Ishikawa (cell line): ENCODE measurements at regions not wholly inside any gene's neighbourhood (a gene's known extent, or its start where the extent isn't known, plus 50 kb on each side); places are given as distances from the start of the nearest gene placed in this dataset.
A peak's percentile ranks its signal among the peaks of the same experiment; 100 is the strongest.

Experiments
- CEBPB ChIP-seq: IDR thresholded peaks from 2 replicates; pipeline ENCODE4 v1.6.1; 2012
- CREB1 ChIP-seq: IDR thresholded peaks from 2 replicates; pipeline ENCODE4 v1.6.1; 2012; ENCODE audit warnings: low read depth
- EGR1 ChIP-seq: IDR thresholded peaks from 2 replicates; pipeline ENCODE4 v1.6.1; 2012
- EP300 ChIP-seq: IDR thresholded peaks from 2 replicates; pipeline ENCODE4 v1.6.1; 2012; ENCODE audit warnings: borderline replicate concordance
- FOXM1 ChIP-seq: IDR thresholded peaks from 2 replicates; pipeline ENCODE4 v1.6.1; 2012; ENCODE audit warnings: low read depth, borderline replicate concordance
- NFIC ChIP-seq: IDR thresholded peaks from 2 replicates; pipeline ENCODE4 v1.6.1; 2012
- RAD21 ChIP-seq: IDR thresholded peaks from 2 replicates; pipeline ENCODE4 v1.6.1; 2012; ENCODE audit warnings: low read depth
- TAF1 ChIP-seq: IDR thresholded peaks from 2 replicates; pipeline ENCODE4 v1.6.1; 2012; ENCODE audit warnings: low read depth, mild to moderate bottlenecking
- TCF12 ChIP-seq: IDR thresholded peaks from 2 replicates; pipeline ENCODE4 v1.6.1; 2012; ENCODE audit warnings: low read depth
- TEAD4 ChIP-seq: IDR thresholded peaks from 2 replicates; pipeline ENCODE4 v1.6.1; 2012
- YY1 ChIP-seq: IDR thresholded peaks from 2 replicates; pipeline ENCODE4 v1.6.1; 2012; ENCODE audit warnings: low read depth
- ZBTB7A ChIP-seq: IDR thresholded peaks from 2 replicates; pipeline ENCODE4 v1.6.1; 2012; ENCODE audit warnings: low read depth
- TF ChIP-seq, protein P1 (sequence below): IDR thresholded peaks from 2 replicates; pipeline ENCODE4 v1.6.1; 2012
- TF ChIP-seq, protein P2 (sequence below): IDR thresholded peaks from 2 replicates; pipeline ENCODE4 v1.6.1; 2012; ENCODE audit warnings: low read depth, mild to moderate bottlenecking
- TF ChIP-seq, protein P3 (sequence below): IDR thresholded peaks from 2 replicates; pipeline ENCODE4 v1.6.1; 2012

DNA sequence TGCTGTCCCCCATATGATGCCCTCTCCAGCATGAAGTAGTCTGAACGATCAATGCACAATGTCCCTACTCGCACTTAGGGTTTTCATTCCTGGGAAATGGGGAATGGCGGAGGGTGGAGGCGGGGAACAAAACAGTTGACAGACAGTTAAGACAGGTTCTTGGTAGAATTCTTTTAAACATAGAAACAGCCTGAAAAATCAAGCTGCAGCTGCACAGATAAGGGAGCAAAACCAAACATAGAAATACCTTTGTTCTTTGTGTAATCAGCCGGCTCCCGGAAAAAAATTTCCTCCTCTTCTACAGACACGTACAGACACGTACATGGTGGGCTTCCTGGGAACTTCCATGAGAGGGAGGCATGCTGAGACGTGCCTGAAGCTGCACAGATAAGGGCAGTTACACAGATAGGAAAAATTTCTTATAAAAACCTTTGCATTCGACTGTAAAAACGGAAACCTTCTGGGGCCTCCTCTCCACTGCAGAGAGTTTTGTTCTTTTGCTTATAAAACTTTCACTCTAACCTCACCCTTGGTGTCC, 662.4 kb upstream of the PTPRD start:
- no peak for TF ChIP-seq TAF1
- TF ChIP-seq, protein P1, sequence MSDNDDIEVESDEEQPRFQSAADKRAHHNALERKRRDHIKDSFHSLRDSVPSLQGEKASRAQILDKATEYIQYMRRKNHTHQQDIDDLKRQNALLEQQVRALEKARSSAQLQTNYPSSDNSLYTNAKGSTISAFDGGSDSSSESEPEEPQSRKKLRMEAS = no peak
- TF ChIP-seq, protein P2, sequence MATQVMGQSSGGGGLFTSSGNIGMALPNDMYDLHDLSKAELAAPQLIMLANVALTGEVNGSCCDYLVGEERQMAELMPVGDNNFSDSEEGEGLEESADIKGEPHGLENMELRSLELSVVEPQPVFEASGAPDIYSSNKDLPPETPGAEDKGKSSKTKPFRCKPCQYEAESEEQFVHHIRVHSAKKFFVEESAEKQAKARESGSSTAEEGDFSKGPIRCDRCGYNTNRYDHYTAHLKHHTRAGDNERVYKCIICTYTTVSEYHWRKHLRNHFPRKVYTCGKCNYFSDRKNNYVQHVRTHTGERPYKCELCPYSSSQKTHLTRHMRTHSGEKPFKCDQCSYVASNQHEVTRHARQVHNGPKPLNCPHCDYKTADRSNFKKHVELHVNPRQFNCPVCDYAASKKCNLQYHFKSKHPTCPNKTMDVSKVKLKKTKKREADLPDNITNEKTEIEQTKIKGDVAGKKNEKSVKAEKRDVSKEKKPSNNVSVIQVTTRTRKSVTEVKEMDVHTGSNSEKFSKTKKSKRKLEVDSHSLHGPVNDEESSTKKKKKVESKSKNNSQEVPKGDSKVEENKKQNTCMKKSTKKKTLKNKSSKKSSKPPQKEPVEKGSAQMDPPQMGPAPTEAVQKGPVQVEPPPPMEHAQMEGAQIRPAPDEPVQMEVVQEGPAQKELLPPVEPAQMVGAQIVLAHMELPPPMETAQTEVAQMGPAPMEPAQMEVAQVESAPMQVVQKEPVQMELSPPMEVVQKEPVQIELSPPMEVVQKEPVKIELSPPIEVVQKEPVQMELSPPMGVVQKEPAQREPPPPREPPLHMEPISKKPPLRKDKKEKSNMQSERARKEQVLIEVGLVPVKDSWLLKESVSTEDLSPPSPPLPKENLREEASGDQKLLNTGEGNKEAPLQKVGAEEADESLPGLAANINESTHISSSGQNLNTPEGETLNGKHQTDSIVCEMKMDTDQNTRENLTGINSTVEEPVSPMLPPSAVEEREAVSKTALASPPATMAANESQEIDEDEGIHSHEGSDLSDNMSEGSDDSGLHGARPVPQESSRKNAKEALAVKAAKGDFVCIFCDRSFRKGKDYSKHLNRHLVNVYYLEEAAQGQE = no peak
- TF ChIP-seq CREB1 = no peak
- TF ChIP-seq TEAD4 = no peak

DNA sequence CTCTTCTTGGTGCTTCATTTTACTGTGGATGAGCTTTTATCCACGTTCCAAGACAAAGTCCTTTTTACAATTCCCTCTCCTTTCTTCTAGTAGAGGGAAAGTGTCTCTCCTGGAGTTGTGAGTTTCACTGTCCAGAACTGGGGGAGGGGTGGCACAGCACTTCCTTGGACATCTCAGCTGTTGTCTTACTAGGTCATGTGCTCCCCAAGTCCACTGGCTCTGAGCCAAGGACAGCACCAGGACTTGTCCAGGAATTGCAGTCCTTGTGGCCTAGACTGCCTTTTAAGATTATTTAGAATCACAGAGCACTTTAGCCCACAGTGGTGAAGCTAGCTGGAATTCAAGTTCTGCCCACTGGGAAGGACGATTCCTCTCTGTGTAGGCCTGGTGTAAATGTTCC, 700.2 kb upstream of the PTPRD start:
- no peak for TF ChIP-seq YY1
- TF ChIP-seq, protein P2 = no peak
- TF ChIP-seq CEBPB = no peak
- TF ChIP-seq TCF12 = no peak
- TF ChIP-seq TAF1 = no peak
- no peak for TF ChIP-seq RAD21
- TF ChIP-seq FOXM1 = no peak
- TF ChIP-seq, protein P1 = no peak
- no peak for TF ChIP-seq ZBTB7A

DNA sequence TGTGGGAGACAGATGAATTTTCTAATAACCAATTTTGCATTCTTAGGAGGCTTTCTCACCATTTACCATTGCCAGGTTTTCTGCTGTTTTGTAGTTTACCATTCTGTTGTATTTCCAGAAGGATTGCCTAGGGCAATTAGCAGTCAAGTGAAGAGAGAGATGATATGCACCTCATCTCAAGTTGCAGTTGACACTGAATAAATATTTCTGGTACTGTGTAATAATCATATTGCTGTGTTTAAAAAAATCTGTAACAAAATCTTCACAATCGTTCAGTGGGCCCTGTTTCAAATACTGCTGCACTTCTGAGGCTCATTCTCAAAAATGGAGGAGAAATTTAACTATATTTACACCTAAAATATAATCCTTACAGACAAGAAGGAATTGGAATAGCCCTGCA, 706.1 kb upstream of the PTPRD start:
- TF ChIP-seq TEAD4 (no peak), CEBPB (no peak), TAF1 (no peak), TCF12 (no peak)
- TF ChIP-seq, protein P3, sequence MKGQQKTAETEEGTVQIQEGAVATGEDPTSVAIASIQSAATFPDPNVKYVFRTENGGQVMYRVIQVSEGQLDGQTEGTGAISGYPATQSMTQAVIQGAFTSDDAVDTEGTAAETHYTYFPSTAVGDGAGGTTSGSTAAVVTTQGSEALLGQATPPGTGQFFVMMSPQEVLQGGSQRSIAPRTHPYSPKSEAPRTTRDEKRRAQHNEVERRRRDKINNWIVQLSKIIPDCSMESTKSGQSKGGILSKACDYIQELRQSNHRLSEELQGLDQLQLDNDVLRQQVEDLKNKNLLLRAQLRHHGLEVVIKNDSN = no peak

DNA sequence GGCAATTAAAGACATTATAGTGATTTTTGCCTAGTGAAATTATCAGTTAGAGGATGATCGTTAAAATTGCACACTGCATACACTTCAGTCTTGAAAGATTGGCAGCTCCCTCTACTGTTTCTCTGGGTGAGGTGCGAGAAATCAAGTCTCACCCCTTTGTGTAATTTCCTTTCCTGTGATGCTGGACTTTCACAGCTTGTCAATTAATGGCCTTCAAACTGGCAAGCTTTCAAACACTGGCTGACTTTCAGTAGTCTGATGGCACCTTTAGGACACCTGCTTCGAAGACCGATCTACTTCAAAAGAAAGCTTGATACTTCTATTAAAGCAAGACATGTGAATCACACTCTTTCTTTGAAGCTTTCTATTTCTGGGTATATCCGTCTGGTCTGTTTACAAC, 706.7 kb upstream of the PTPRD start:
- TF ChIP-seq, protein P3 = no peak
- TF ChIP-seq, protein P1 = no peak
- TF ChIP-seq ZBTB7A (no peak), NFIC (no peak), RAD21 (peak; percentile 62), CEBPB (no peak)

DNA sequence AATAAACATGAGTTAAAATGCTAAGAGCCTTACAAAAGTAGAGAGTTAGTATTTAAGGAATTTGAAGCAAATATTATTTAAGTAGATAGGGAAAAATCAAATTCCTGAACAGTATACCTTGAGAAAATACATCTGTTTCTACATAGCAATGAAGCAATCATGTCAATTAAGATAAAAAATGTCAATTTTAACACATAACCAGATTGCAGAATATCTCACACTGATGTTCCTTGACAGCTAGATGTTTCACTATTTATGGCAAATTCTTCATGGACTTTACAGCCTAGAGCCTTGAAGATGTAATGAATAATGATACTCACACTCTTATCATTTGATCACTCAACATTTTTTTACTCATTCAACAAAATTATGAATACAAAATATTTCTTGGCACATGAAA, 708.2 kb upstream of the PTPRD start:
- TF ChIP-seq TEAD4 (no peak), ZBTB7A (no peak), NFIC (no peak), EP300 (no peak), TCF12 (no peak), YY1 (no peak), RAD21 (no peak), CREB1 (no peak), FOXM1 (no peak), TAF1 (no peak), CEBPB (no peak), EGR1 (no peak)
- TF ChIP-seq, protein P2 = no peak
- TF ChIP-seq, protein P1 = no peak
- TF ChIP-seq, protein P3 = no peak
